Right atrium auricular region (tissue), 2 donors: ENCODE measurements at regions not wholly inside any gene's neighbourhood (a gene's known extent, or its start where the extent isn't known, plus 50 kb on each side); places are given as distances from the start of the nearest gene placed in this dataset.

Experiments
- DNase-seq: peaks from one replicate; pipeline ENCODE4 v3.0.0-alpha.2; 2019; ENCODE audit warnings: low spot score
- H3K27ac ChIP-seq, 2 donors: fragments of 200-600 bp; sonication (generic); 1 replicate in 1 of 2; 2 replicates in 1 of 2; pipeline ENCODE4 v1.5.1; 2016 to 2019
- H3K27me3 ChIP-seq, 2 donors: fragments of 200-600 bp; sonication (generic); one replicate each; pipeline versions ENCODE4 v1.5.1 to v1.6.0; 2017 to 2019
- H3K36me3 ChIP-seq: fragments of 200-600 bp; sonication (generic); one replicate; pipeline ENCODE4 v1.5.1; 2016
- H3K4me1 ChIP-seq, 2 donors: fragments of 200-600 bp; sonication (generic); one replicate each; pipeline versions ENCODE4 v1.5.1 to v1.6.0; 2017 to 2019
- H3K4me3 ChIP-seq, 2 donors: fragments of 200-600 bp; sonication (generic); 1 replicate in 1 of 2; 2 replicates in 1 of 2; pipeline ENCODE4 v1.5.1; 2017 to 2019; ENCODE audit warnings: mild to moderate bottlenecking in 1 of 2, moderate library complexity in 1 of 2
- H3K9me3 ChIP-seq, 2 donors: fragments of 200-600 bp; sonication (generic); one replicate each; pipeline ENCODE4 v1.5.1; 2019
- CTCF ChIP-seq, 2 donors: fragments of 200-600 bp; sonication (generic); IDR thresholded peaks; one replicate each; pipeline ENCODE4 v1.5.1; 2019; ENCODE audit warnings: antibody characterized with exemption in 2 of 2

DNA sequence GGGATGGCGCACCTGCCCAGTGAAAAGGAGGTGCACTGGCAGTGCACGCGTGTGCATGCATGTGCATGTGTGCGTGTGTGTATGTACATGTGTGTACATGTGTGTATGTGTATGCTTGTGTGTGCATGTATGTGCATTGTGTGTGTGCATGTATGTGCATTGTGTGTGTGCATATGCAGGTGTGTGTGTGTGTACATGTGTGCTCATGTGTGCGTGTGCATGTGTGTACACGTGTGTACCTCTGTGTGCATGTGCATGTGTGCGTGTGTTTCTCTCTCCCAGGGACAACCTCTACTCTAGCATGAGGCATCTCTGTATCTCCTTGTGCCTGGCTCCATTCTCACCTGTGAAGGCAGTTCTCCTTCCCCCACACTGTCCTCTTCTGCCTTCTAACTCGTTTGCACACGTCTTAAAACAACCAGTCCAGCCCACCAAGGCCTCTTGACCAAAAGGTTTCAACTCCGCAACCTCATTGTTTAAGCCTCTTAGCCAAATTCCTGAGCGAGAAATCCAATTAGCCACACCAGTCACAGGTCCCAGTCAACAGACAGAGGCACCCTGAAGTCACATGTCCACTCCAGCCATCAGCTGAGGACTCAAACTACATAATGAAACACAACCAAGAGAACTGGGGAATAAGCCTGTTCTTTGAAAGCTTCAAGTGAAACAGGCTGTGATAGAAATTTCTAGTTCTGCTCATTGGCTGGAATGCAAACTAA, 103.5 kb upstream of the PTPRT start:
- Histone ChIP-seq H3K27ac (no peak overlapping the region), H3K4me1 (no peaks in the 10 kb centered on the region), H3K4me3 (no peak overlapping the region), H3K36me3 (no peaks in the 10 kb centered on the region), H3K9me3 (peaks cover 0 to 8% of the 10 kb centered on the region in 2 donors), H3K27me3 (no peaks in the 10 kb centered on the region)
- TF ChIP-seq CTCF (IDR thresholded peaks at IDR 0.05) = no peak
- no peak for DNase-seq

- DNase-seq = no peak
- peaks cover 0 to 4% of the 10 kb centered on the region in 2 donors for H3K9me3 ChIP-seq
- no peaks in the 10 kb centered on the region for H3K27me3 ChIP-seq
- H3K27ac ChIP-seq = no peak overlapping the region
- TF ChIP-seq CTCF (IDR thresholded peaks at IDR 0.05) = no peak
- H3K4me3 ChIP-seq = no peak overlapping the region
- no peaks in the 10 kb centered on the region for H3K36me3 ChIP-seq
- no peaks in the 10 kb centered on the region for H3K4me1 ChIP-seq
Measured at GRCh38 chr20:43292222-43292621, 102.5 kb upstream of the PTPRT start.

DNA sequence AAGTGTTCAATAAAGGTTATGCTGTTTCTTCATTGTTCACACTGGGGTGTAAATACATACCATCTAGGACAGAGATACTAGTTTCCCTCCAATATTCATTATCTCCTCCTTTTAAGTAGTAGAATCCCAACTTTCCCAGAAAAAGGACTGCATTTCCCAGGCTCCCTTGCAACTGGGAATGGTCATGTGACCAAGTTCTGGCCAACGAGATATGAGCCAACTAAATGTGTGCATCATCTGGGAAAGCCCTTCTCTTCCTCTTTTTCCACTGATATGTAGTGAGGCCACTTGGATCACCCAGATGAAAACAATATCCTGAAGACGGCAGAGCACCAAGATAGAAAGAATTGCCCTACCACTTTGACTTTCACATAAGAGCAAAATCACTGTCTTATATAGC, 97.9 kb upstream of the PTPRT start:
- no peak overlapping the region for H3K27ac ChIP-seq
- no peak for TF ChIP-seq CTCF (IDR thresholded peaks at IDR 0.05)

DNA sequence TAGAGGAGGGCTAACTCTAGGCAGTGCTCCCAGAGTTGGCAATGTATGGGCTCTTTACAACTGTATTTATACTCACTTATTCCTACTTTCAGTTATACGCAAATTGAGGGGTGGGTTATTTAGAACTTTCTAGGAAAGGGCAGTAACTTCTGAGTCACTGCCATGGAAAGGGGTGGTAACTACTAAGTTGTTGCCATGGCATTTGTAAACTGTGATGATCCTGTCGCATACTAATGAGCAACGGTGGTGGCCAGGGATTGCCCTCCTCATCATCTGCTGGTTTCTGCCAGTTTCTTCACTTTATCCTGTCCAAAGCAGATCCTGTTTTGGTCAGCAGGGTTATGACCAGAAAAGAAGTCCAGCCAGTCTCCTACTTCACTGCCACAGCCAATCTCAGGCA, 95.5 kb upstream of the PTPRT start:
- no peak overlapping the region for H3K27ac ChIP-seq
- H3K36me3 ChIP-seq = no peaks in the 10 kb centered on the region
- no peaks in the 10 kb centered on the region for H3K9me3 ChIP-seq
- no peaks in the 10 kb centered on the region for H3K27me3 ChIP-seq
- no peak overlapping the region for H3K4me3 ChIP-seq
- H3K4me1 ChIP-seq = no peaks in the 10 kb centered on the region
- TF ChIP-seq CTCF (IDR thresholded peaks at IDR 0.05) = no peak
- no peak for DNase-seq

More for the DNA sequence above, 97.9 kb upstream of the PTPRT start:
- Histone ChIP-seq H3K36me3 (no peaks in the 10 kb centered on the region), H3K4me3 (no peak overlapping the region), H3K9me3 (no peaks in the 10 kb centered on the region), H3K4me1 (no peaks in the 10 kb centered on the region), H3K27me3 (no peaks in the 10 kb centered on the region)
- no peak for DNase-seq

- Histone ChIP-seq H3K4me3 (no peak overlapping the region), H3K4me1 (no peaks in the 10 kb centered on the region), H3K36me3 (no peaks in the 10 kb centered on the region), H3K9me3 (no peaks in the 10 kb centered on the region), H3K27ac (no peak overlapping the region), H3K27me3 (no peaks in the 10 kb centered on the region)
- no peak for TF ChIP-seq CTCF (IDR thresholded peaks at IDR 0.05)
- DNase-seq = no peak
Measured at GRCh38 chr20:43284486-43284885, 94.8 kb upstream of the PTPRT start.

- no peak for DNase-seq
- TF ChIP-seq CTCF (IDR thresholded peaks at IDR 0.05) = no peak
- no peaks in the 10 kb centered on the region for H3K27me3 ChIP-seq
- H3K4me3 ChIP-seq = no peak overlapping the region
- H3K9me3 ChIP-seq = no peaks in the 10 kb centered on the region
- no peaks in the 10 kb centered on the region for H3K4me1 ChIP-seq
- H3K36me3 ChIP-seq = no peaks in the 10 kb centered on the region
- H3K27ac ChIP-seq = no peak overlapping the region
Measured at GRCh38 chr20:43283126-43283525, 93.4 kb upstream of the PTPRT start.
